Naive thymus-derived CD8-positive, alpha-beta T cell (primary cell): ENCODE measurements at regions not wholly inside any gene's neighbourhood (a gene's known extent, or its start where the extent isn't known, plus 50 kb on each side); places are given as distances from the start of the nearest gene placed in this dataset.

ENCODE experiments used
- ATAC-seq, 2 donors: fragments of 150-1000 bp; cut with Tn5 transposase in 1 of 2; sonication (Bioruptor Pico), chemical (Tn5 transposase) in 1 of 2; 1 replicate in 1 of 2; 2 replicates in 1 of 2; pipeline ENCODE4 v1.10.0; 2021; ENCODE audit warnings: mild to moderate bottlenecking in 2 of 2, moderate library complexity in 2 of 2
- POLR2A ChIA-PET: fragments of 350-600 bp; sonication (Branson Sonifier 250); formaldehyde crosslinking; loops from one replicate; lab custom pipeline; 2021; ENCODE audit warnings: antibody characterized with exemption; lab: Charles Lee
- DNase-seq, 10 donors: peaks; one replicate each; pipeline versions ENCODE4 v3.0.0 to v3.0.0-alpha.2; 2020 to 2022
- H3K27ac Mint-ChIP-seq, 10 donors: one replicate each; pipeline ENCODE4 v1.8.0; 2020 to 2022; ENCODE audit warnings: mild to moderate bottlenecking in 10 of 10, mixed read lengths in 10 of 10, moderate library complexity in 4 of 10, inconsistent platforms in 1 of 10
- H3K27me3 Mint-ChIP-seq, 5 donors: one replicate each; pipeline ENCODE4 v1.8.0; 2021 to 2022; ENCODE audit warnings: mixed read lengths in 5 of 5
- H3K36me3 Mint-ChIP-seq, 3 donors: one replicate each; pipeline ENCODE4 v1.8.0; 2020 to 2022; ENCODE audit warnings: mixed read lengths in 3 of 3, mild to moderate bottlenecking in 2 of 3, inconsistent platforms in 1 of 3
- H3K4me1 Mint-ChIP-seq, 4 donors: one replicate each; pipeline ENCODE4 v1.8.0; 2021 to 2022; ENCODE audit warnings: mixed read lengths in 4 of 4
- H3K4me3 Mint-ChIP-seq, 10 donors: one replicate each; pipeline ENCODE4 v1.8.0; 2020 to 2022; ENCODE audit warnings: mild to moderate bottlenecking in 10 of 10, mixed read lengths in 10 of 10, moderate library complexity in 6 of 10, inconsistent platforms in 1 of 10
- H3K9me3 Mint-ChIP-seq, 9 donors: one replicate each; pipeline ENCODE4 v1.8.0; 2020 to 2022; ENCODE audit warnings: mixed read lengths in 9 of 9, mild to moderate bottlenecking in 3 of 9, inconsistent platforms in 1 of 9, moderate library complexity in 1 of 9

DNA sequence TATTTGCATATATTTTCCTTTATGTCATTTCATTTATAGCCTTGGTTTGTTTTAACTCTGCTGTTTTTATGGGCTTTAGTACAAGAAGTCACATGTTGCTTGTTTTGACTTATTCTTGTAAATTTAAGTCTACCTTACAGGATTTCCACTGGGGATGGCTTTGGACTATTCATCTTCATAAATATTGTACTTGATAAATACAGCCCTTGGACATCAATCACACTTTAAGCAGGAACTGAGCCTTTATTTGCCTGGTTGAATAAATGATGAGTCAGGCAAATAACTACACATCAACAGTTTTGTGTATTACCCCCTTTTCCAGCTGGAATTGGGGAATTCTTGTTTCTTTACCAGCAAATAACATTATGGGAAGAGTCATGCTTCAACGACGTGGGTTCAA is 286.0 kb downstream of the CNTN3 start:
- Mint-ChIP-seq H3K36me3 (no peaks in the 10 kb centered on the region), H3K4me3 (no peak overlapping the region), H3K27ac (no peak overlapping the region), H3K9me3 (peaks cover 0 to 4% (median 0%) of the 10 kb centered on the region in 9 donors), H3K4me1 (no peaks in the 10 kb centered on the region), H3K27me3 (no peaks in the 10 kb centered on the region)
- POLR2A ChIA-PET, result no interaction called here
- ATAC-seq (no peak), DNase-seq (no peak)

DNA sequence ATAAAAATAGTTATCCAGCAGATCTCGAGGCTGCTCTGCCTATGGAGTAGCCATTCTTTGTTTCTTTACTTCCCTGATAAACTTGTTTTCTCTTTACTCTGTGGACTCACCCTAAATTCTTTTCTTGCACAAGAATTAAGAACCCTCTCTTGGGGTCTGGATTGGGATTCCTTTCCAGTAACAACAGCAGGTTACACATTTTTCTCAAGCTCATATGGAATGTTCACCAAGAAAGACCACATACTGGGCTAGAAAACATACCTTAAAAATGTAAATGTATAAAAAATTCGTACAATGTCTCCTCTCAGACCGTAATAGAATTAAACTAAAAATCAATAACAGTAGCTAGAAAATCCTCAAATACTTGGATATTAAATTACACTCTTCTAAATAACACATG is 299.2 kb downstream of the CNTN3 start:
- Mint-ChIP-seq H3K9me3 (peaks cover 10 to 38% (median 17%) of the 10 kb centered on the region in 9 donors), H3K27me3 (no peaks in the 10 kb centered on the region), H3K27ac (no peak overlapping the region), H3K4me1 (no peaks in the 10 kb centered on the region), H3K4me3 (no peak overlapping the region), H3K36me3 (no peaks in the 10 kb centered on the region)
- DNase-seq, result no peak
- POLR2A ChIA-PET, result no interaction called here
- ATAC-seq, result no peak

DNA sequence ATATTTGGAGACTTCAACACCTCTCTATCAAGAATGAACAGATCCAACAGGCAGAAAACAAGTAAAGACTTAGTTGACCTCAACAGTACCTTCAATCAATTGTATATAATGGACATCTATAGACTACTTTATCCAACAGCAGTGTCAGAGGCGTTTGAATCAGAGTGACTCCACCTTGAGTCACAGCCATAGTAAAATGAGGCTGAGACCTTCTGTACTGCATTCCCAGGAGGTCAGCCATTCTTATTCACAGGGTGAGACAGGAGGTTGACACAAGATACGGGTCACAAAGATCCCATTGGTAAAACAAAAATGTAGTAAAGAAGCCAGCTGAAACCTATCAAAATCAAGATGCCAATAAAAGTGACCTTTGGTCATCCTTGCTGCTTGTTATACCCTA is 299.8 kb downstream of the CNTN3 start:
- Mint-ChIP-seq H3K36me3 (no peaks in the 10 kb centered on the region), H3K27ac (no peak overlapping the region)

DNA sequence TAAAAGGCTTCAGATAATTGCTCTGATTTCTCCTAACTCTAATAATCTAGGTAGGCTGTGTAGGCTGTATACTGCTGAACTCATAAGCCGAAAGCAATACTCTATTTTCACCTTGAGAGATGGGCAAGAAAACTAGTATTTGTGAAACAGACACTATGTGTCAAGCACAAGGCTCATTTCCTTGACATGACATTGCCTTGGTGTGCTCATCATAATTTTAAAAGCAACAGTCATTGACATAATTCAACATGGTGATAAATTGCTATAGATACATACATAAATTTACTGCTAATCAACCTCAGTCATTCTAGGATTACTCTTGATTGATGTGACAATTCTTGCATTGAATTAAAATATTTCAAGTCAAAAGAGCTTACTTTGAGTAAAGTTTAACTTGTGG is 304.7 kb downstream of the CNTN3 start:
- ATAC-seq, result no peak

More for the DNA sequence above, 299.8 kb downstream of the CNTN3 start:
- Mint-ChIP-seq H3K27me3 (no peaks in the 10 kb centered on the region), H3K4me3 (no peak overlapping the region), H3K9me3 (peaks cover 10 to 38% (median 17%) of the 10 kb centered on the region in 9 donors), H3K4me1 (no peaks in the 10 kb centered on the region)
- no peak for ATAC-seq
- POLR2A ChIA-PET, result no interaction called here
- no peak for DNase-seq

DNA sequence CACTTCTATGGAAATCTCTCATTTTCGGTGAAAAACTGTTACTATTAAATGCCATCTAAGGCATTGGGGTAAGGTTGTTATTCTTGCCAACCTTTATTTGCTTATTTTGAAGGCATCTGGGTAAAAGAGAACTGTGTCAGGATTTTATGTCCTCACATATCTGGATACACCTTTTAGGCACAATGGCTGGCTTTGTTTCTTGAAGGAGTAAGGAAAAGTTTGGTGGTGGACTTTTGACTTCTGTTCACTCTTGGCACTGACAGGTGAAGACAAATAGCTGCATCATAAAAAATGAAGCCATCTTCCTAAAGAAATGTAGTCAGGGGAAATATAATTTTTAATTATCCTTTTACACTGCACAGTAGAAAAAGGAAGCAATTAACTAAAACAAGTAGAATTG is 310.0 kb downstream of the CNTN3 start:
- Mint-ChIP-seq H3K9me3 (peaks cover 0 to 8% (median 0%) of the 10 kb centered on the region in 9 donors), H3K27ac (no peak overlapping the region), H3K36me3 (no peaks in the 10 kb centered on the region), H3K27me3 (no peaks in the 10 kb centered on the region), H3K4me3 (no peak overlapping the region), H3K4me1 (no peaks in the 10 kb centered on the region)
- ATAC-seq (no peak), DNase-seq (no peak)
- POLR2A ChIA-PET, result no interaction called here

More for the DNA sequence above, 304.7 kb downstream of the CNTN3 start:
- POLR2A ChIA-PET, result no interaction called here
- H3K27me3 Mint-ChIP-seq, result no peaks in the 10 kb centered on the region
- H3K4me1 Mint-ChIP-seq, result no peaks in the 10 kb centered on the region
- H3K27ac Mint-ChIP-seq, result no peak overlapping the region
- peaks cover 3 to 22% (median 11%) of the 10 kb centered on the region in 9 donors for H3K9me3 Mint-ChIP-seq
- DNase-seq, result no peak
- no peaks in the 10 kb centered on the region for H3K36me3 Mint-ChIP-seq
- no peak overlapping the region for H3K4me3 Mint-ChIP-seq

DNA sequence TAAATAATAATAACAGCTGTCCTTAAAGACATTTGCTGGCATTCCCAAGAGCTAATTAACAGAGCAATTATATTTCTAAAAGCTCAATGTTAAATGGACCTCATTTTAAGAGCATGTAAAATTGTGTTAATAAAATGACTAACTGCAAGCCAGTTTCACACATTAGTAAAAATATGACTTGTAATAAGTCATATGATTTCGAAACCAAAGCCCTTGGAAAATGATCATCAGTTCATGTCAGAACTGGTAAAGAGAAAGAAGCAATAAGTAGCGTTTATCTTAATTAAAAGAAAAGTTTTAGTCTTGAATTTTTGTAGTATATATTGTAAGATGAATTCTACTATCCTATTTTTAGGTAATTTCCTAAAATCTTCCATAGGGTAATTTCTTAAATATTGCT is 310.7 kb downstream of the CNTN3 start:
- H3K36me3 Mint-ChIP-seq, result no peaks in the 10 kb centered on the region
- no peak overlapping the region for H3K4me3 Mint-ChIP-seq
- ATAC-seq (no peak), DNase-seq (no peak)
- peaks cover 0 to 10% (median 0%) of the 10 kb centered on the region in 9 donors for H3K9me3 Mint-ChIP-seq
- H3K4me1 Mint-ChIP-seq, result no peaks in the 10 kb centered on the region
- no peaks in the 10 kb centered on the region for H3K27me3 Mint-ChIP-seq
- POLR2A ChIA-PET, result no interaction called here
- H3K27ac Mint-ChIP-seq, result no peak overlapping the region

DNA sequence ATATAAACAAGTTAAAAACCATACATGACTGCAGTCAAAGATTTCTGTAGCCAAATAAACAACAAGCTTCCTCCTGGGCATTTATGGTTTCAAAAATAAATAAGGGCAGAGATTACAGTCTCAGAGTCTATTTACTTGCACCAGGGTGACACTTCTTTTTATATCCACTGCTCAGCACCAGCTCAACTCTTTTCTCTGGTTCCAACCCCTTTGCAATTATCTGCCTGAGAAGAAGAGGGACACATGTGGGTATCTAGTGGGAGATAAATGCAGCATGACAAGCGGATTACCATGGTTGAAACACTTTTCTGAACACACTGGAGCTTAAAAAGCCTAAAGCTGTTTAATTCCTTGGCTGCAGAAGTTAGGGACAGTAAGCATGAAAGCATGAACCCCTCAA is 311.5 kb downstream of the CNTN3 start:
- no peak overlapping the region for H3K27ac Mint-ChIP-seq
- H3K4me1 Mint-ChIP-seq, result no peaks in the 10 kb centered on the region
- no peak for DNase-seq
- ATAC-seq, result no peak
- peaks cover 0 to 12% (median 0%) of the 10 kb centered on the region in 9 donors for H3K9me3 Mint-ChIP-seq
- POLR2A ChIA-PET, result no interaction called here
- no peak overlapping the region for H3K4me3 Mint-ChIP-seq
- H3K27me3 Mint-ChIP-seq, result no peaks in the 10 kb centered on the region
- H3K36me3 Mint-ChIP-seq, result no peaks in the 10 kb centered on the region

DNA sequence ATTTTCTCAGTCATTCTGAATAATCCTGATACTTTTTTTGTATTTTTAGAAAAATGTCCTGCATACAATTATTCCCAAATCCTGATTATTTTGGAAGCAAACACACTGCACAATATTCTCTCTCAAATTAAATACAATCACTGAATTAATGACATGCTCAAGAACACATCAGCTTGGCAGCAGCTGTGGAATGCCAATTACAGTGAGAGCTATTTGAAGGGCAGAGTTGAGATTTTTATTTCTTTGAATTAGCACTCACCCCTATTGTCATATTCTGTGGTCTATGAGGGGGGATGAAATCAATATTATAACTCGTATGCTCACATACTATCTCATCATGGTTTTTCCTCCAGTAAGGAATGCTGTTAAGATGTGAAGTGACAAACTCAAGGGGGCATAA is 312.2 kb downstream of the CNTN3 start:
- Mint-ChIP-seq H3K27ac (no peak overlapping the region), H3K4me3 (no peak overlapping the region), H3K9me3 (peaks cover 0 to 15% (median 0%) of the 10 kb centered on the region in 9 donors), H3K27me3 (no peaks in the 10 kb centered on the region), H3K36me3 (no peaks in the 10 kb centered on the region), H3K4me1 (no peaks in the 10 kb centered on the region)
- no peak for DNase-seq
- no peak for ATAC-seq
- POLR2A ChIA-PET, result no interaction called here

DNA sequence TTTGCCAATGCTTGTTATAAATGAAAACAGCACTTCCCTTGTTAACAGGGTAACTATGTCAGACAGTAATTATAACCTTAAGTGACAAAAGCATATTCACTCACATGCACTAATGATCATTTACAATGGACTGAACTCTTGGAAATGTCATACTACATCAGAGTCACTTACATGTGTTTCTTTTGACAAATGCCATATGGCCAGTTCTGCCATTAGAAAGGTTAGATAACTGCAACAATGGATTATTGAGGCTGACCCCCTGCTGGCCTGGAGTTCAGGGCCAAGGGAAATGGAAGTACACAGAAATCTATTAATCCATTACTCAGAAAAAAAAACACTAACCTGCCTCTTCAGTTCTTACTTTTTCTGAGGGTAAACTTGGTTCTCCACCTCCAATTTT is 313.4 kb downstream of the CNTN3 start:
- POLR2A ChIA-PET, result no interaction called here
- Mint-ChIP-seq H3K4me1 (no peaks in the 10 kb centered on the region), H3K27ac (no peak overlapping the region), H3K36me3 (no peaks in the 10 kb centered on the region), H3K27me3 (no peaks in the 10 kb centered on the region), H3K4me3 (no peak overlapping the region), H3K9me3 (peaks cover 0 to 17% (median 0%) of the 10 kb centered on the region in 9 donors)
- no peak for ATAC-seq
- DNase-seq, result no peak

DNA sequence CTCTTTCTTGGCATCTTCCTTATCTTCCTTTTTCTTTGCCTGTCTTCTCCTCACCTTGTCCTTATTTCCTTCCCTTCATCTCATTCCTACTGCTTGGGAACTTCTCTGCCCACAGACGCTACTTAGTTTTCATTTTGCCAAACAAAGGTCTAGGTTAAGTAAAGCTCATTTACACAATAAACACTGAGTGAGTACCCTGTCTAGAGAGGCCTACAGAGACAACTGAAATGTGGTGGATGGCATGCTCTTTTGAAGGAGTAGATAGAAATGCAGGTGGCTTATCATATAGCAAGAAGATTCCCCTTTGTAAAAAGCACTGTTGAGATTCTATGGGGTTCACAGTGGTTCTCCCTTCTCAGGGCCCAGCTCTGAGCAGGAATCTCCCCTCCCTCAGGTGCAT is 319.0 kb downstream of the CNTN3 start:
- Mint-ChIP-seq H3K4me3 (no peak overlapping the region), H3K27ac (no peak overlapping the region), H3K36me3 (no peaks in the 10 kb centered on the region), H3K9me3 (peaks cover 0 to 20% (median 9%) of the 10 kb centered on the region in 9 donors), H3K27me3 (no peaks in the 10 kb centered on the region), H3K4me1 (no peaks in the 10 kb centered on the region)
- DNase-seq (no peak), ATAC-seq (no peak)
- POLR2A ChIA-PET, result no interaction called here

DNA sequence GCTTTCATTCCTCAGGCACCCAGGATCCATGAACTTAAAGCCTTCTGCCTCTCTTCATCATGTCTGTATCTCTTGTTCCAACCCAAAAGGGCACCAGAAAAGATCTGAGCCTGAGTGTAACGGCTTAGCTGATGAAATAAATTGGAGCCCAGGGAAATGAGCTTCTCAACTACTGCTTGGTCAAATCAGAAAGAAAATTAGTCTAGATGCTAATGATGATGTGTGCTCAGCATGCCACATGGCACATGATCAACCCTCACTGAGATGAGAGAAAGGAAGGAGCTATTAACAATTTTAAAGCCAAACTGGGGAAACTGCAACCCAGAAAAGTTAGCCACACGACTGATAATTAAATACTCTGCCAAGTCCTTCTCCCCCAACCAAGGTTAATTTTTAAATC is 325.7 kb downstream of the CNTN3 start:
- ATAC-seq (no peak), DNase-seq (no peak)
- H3K27ac Mint-ChIP-seq, result no peak overlapping the region
- H3K4me3 Mint-ChIP-seq, result no peak overlapping the region
- H3K9me3 Mint-ChIP-seq, result peaks cover 0 to 16% (median 3%) of the 10 kb centered on the region in 9 donors
- no peaks in the 10 kb centered on the region for H3K4me1 Mint-ChIP-seq
- POLR2A ChIA-PET, result no interaction called here
- H3K27me3 Mint-ChIP-seq, result no peaks in the 10 kb centered on the region
- no peaks in the 10 kb centered on the region for H3K36me3 Mint-ChIP-seq

DNA sequence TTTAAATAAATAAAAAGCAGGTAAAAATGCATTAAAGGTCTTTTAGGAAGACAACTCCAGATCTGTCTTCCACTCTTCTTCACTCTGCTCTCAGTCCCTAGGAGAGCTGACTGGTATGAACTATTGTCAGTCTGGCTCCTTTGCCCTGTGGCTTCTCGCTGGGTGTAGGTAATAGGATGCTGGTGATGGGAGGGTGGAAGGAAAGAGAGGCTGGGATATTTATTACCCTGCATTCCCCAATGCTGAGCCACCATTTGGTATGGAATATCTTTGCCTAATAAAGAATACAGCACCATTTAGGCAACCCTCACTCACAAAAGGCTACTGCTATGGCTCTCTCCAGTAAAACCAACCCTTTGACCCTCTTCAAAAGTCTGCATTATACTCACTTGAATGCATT is 326.9 kb downstream of the CNTN3 start:
- no peak for ATAC-seq
- DNase-seq, result no peak
- Mint-ChIP-seq H3K27ac (no peak overlapping the region), H3K36me3 (no peaks in the 10 kb centered on the region), H3K27me3 (no peaks in the 10 kb centered on the region), H3K4me3 (no peak overlapping the region), H3K9me3 (peaks cover 0 to 16% (median 3%) of the 10 kb centered on the region in 9 donors), H3K4me1 (no peaks in the 10 kb centered on the region)
- POLR2A ChIA-PET, result no interaction called here

DNA sequence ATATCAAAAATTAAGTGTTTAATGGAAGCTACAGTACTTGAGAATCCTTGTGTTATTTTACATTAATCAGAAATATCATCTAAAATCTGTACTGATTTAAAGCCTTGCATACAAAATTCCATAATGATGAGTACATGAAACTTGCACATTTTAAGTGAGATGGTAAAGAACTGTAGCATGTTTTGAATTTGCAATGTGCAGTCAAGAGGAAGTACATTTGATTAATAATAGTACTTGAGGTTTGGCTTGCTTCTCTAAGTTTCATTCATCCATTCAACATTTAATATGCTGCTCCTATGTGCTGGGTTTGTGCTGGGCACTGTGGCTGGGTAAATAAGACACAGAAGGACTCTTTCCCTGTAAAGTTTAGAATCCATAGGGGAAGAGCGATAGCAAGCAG is 332.3 kb downstream of the CNTN3 start:
- peaks cover 2 to 26% (median 11%) of the 10 kb centered on the region in 9 donors for H3K9me3 Mint-ChIP-seq
- H3K4me3 Mint-ChIP-seq, result no peak overlapping the region
- no peak for ATAC-seq
- no peak for DNase-seq
- no peaks in the 10 kb centered on the region for H3K4me1 Mint-ChIP-seq
- H3K27me3 Mint-ChIP-seq, result no peaks in the 10 kb centered on the region
- POLR2A ChIA-PET, result no interaction called here
- H3K27ac Mint-ChIP-seq, result no peak overlapping the region
- H3K36me3 Mint-ChIP-seq, result peaks cover 0 to 6% (median 0%) of the 10 kb centered on the region in 3 donors

DNA sequence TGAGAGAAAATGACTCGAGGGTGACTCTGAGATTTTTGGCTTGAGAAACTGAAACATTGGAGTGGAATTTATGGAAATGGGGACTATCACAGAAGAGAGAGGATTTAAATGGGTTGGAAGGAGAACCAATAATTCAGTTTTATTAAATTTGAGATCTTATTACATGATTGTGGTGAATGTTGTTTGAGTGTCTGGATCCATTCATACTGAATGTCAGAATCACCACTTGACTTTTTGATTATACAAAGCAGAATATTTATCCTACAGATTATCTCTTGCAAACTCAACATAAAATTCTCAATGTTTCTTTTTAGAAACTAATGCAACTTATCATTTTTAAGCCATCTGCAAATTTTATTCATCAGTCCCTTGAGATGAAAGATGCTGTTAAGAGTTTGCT is 332.8 kb downstream of the CNTN3 start:
- ATAC-seq (no peak), DNase-seq (no peak)
- no peak overlapping the region for H3K27ac Mint-ChIP-seq
- no peak overlapping the region for H3K4me3 Mint-ChIP-seq
- POLR2A ChIA-PET, result no interaction called here
- no peaks in the 10 kb centered on the region for H3K27me3 Mint-ChIP-seq
- no peaks in the 10 kb centered on the region for H3K4me1 Mint-ChIP-seq
- H3K36me3 Mint-ChIP-seq, result peaks cover 0 to 8% (median 0%) of the 10 kb centered on the region in 3 donors
- peaks cover 2 to 31% (median 12%) of the 10 kb centered on the region in 9 donors for H3K9me3 Mint-ChIP-seq
